DND-41 (cell line): ENCODE measurements at regions not wholly inside any gene's neighbourhood (a gene's known extent, or its start where the extent isn't known, plus 50 kb on each side); places are given as distances from the start of the nearest gene placed in this dataset.

ENCODE experiments used
- EZH2 ChIP-seq: IDR thresholded peaks from 3 replicates; pipeline ENCODE4 v1.6.1; 2012; ENCODE audit warnings: borderline replicate concordance, low read depth, mild to moderate bottlenecking, moderate library complexity, low read length, inconsistent platforms; ENCODE audit not compliant: severe bottlenecking
- TF ChIP-seq, protein P1 (sequence below): IDR thresholded peaks from 2 replicates; pipeline ENCODE4 v1.5.1; 2012; ENCODE audit warnings: borderline replicate concordance, low read length, moderate library complexity, mild to moderate bottlenecking; ENCODE audit not compliant: poor library complexity, severe bottlenecking; ENCODE audit errors: extremely low read depth

DNA sequence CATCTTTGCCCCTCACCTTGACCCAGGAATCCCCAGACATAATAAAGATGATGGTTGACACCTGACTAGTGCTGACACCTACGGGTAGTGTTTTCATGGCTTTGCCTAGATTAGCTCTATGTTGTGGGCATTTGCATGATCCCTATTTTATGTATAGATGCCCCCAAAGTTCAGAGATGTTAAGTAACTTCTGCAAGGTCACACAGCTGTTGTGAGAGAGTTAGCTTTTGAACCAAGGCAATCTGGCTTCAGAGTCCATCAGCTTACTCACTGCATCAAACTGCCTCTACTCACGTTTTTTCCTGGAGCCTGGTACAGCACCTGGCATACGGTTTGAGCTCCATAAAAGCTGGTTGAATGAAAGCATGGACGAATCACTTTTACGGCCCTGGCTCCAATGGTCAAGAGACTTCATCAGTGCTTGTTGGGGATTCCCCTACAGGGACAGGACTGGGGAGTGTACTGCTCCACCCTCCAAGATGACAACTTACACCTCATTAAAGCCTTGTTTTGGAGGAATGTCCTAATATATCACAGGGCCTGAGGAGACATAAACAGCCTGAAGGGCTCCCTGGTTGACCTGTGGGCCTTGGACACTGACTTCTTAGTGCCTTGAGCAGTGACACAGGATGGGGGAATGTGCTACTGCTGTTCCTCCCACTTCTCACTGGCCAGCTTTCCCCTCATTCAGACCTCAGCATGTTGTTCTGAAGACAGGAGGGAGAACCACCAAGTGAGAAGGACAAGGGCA, 193.2 kb upstream of the ASIC2 start:
- TF ChIP-seq, protein P1, sequence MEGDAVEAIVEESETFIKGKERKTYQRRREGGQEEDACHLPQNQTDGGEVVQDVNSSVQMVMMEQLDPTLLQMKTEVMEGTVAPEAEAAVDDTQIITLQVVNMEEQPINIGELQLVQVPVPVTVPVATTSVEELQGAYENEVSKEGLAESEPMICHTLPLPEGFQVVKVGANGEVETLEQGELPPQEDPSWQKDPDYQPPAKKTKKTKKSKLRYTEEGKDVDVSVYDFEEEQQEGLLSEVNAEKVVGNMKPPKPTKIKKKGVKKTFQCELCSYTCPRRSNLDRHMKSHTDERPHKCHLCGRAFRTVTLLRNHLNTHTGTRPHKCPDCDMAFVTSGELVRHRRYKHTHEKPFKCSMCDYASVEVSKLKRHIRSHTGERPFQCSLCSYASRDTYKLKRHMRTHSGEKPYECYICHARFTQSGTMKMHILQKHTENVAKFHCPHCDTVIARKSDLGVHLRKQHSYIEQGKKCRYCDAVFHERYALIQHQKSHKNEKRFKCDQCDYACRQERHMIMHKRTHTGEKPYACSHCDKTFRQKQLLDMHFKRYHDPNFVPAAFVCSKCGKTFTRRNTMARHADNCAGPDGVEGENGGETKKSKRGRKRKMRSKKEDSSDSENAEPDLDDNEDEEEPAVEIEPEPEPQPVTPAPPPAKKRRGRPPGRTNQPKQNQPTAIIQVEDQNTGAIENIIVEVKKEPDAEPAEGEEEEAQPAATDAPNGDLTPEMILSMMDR: no peak
- TF ChIP-seq EZH2: no peak
